KBM-7 (cell line): ENCODE measurements at regions not wholly inside any gene's neighbourhood (a gene's known extent, or its start where the extent isn't known, plus 50 kb on each side); places are given as distances from the start of the nearest gene placed in this dataset.
"Not testable (repeated sequence)": the region's sequence is repeated elsewhere in the genome, so short reads cannot be mapped to it uniquely, and the experiment has no call there.

ENCODE experiments used
- DNase-seq: peaks from one replicate; pipeline ENCODE4 v3.0.0-alpha.2; 2015
- in situ Hi-C: fragments of 300-500 bp; cut with MboI; formaldehyde crosslinking; loops from 2 replicates; pipeline ENCODE4 v1.14.3; 2020; ENCODE audit warnings: low sequenced_read_pairs, low pct_unique_long_range_greater_than_20kb, mixed read lengths

GRCh38 chr9:119881898-119882297 lies 512.7 kb upstream of the BRINP1 start:
- in situ Hi-C loops, result no loop called here
- no peak for DNase-seq

DNA sequence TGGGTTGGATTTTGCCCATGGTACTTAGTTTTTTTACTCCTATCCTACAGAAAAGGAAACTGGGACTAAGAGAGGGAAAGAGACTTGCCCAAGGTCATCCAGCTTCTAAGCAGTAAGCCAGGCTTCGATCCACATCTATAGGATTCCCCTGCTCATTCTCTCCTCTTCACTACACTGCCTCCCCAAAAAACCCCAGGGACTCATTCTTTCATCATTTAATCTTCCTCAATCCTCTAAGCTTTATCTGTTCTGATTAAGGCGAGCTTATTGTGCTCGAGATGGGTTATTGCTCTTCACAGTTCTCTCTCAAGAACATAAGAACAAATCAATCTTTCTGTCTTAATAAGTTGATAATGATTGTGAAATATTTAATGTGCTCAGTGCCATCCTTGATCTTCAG lies 511.1 kb upstream of the BRINP1 start:
- no peak for DNase-seq
- in situ Hi-C loops, result no loop called here

GRCh38 chr9:119877306-119877705 lies 508.1 kb upstream of the BRINP1 start:
- no peak for DNase-seq
- in situ Hi-C loops, result no loop called here

DNA sequence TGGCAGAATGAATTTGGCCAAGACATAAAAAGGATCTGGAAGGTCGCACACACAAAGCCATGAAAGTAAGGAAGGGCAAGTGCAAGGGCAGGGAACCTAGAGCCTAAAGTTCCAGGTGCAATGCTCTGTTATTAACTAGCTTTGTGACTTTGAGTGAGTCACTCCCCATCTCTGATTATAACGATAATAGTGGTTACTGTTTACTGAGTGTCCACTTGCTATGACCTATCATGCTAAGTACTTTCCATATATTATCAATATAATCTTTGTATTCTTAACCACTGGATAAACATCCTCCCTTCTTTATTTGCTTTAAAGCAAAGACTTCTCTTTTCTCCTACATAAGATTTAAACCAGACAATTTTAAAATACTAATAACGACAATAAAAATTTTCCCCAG lies 504.6 kb upstream of the BRINP1 start:
- no peak for DNase-seq
- in situ Hi-C loops, result no loop called here

GRCh38 chr9:119870251-119870650 lies 501.0 kb upstream of the BRINP1 start:
- in situ Hi-C loops, DNase-seq: not testable (repeated sequence)

- DNase-seq, result no peak
- in situ Hi-C loops, result no loop called here
Observed at GRCh38 chr9:119868694-119869093, 499.5 kb upstream of the BRINP1 start.

DNA sequence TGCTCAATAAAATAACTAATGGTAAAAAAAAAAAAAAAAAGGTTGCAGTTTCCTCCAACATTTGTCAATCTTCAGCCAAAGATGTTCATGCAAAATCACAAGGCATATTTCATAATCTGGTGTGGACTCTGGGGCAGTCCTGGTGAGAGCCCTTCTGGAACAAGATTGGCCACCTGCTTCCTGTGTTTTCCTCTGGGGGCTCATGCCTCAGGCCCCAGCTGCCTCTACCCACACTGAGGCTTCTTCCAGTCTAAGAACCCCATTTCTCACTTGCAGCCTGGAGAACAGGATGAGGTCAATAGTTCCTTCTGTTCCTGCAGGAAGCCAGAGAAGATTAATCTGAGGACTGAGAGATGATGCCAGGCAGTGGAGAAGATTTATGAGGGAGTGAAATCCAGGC lies 492.6 kb upstream of the BRINP1 start:
- in situ Hi-C loops, result no loop called here
- no peak for DNase-seq

DNA sequence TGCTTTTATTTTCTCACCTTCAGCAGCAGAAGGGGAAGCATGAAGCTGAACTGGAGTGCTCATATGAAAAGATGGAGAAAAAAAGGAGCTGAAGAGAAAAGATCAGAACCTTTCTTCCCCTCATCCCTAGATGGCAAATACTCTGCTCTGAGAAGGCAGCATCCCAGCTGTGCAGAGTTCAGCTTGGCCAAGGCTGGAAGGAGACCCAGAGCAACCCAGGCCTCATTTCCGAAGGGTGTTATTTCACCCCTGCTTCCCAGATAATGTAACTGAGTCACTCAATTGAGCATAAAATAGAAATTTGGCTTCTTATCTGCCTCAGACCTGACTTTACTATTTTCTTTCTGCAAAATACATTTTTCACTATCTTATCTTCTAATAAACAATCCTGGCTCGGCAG lies 489.9 kb upstream of the BRINP1 start:
- in situ Hi-C loops, result no loop called here

DNA sequence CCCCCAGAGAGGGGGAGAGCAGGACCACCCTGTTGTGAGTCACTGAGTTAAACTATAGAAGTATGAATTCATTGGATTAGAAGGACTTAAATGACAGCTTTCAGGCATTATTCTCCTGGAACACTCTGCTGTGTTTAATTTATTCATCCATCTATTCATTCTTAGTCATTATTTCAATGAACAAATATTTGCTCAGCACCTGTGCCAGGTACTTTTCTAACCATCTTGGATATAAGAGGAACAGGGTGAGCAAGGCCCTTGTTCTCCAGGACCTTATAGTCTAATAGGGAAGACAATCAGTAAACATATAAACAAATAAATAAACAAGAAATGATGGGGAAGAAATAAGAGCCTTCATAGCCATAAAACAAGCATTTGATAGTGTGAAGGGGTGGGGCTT lies 483.9 kb upstream of the BRINP1 start:
- no peak for DNase-seq
- in situ Hi-C loops, result no loop called here

More for the DNA sequence above, 489.9 kb upstream of the BRINP1 start:
- DNase-seq, result no peak

GRCh38 chr9:119852390-119852789 lies 483.2 kb upstream of the BRINP1 start:
- in situ Hi-C loops, result no loop called here
- DNase-seq, result no peak

- in situ Hi-C loops, result no loop called here
- no peak for DNase-seq
Observed at GRCh38 chr9:119844431-119844830, 475.2 kb upstream of the BRINP1 start.

DNA sequence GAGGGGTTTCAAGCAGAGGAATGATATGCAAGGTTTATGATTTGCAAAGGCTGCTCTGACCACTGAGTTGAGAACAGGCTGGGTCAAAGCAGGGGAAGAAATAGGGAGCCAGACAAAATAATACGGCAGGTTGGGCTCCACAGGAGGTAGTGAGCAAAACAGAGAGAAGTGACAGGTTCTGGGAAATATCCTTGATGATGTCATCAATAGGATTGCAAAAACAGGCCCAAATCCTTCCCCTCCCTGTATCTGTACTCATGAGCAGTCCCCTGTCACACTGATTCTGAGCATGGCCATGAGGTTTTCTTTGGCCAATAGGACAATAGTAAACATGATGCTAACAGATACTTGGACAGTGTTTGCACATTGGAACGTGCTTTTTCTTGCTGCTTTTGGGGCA lies 471.8 kb upstream of the BRINP1 start:
- in situ Hi-C loops, result no loop called here
- DNase-seq, result no peak

DNA sequence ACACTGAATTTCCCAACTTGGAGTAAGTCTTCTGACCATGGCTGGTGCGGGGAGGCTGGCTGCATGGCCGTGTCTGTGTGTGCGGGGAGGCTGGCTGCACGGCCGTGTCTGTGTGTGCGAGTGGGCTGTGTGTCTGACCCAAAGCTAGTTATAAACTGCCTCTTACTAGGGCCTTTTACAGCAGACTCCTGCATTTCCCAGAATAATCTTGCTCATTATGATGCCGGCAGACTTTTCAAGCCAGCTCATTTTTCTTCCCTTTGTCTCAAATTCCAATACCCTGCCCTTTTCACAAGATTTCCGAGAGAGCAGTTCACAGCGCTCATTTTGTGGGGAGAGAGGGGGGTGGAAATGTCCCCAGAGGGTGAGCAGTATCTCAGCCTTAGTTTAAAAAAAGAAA lies 470.7 kb upstream of the BRINP1 start:
- in situ Hi-C loops, result no loop called here
- no peak for DNase-seq

- in situ Hi-C loops, result no loop called here
- no peak for DNase-seq
Observed at GRCh38 chr9:119838210-119838609, 469.0 kb upstream of the BRINP1 start.

GRCh38 chr9:119836036-119836435 lies 466.8 kb upstream of the BRINP1 start:
- in situ Hi-C loops, result no loop called here
- no peak for DNase-seq

DNA sequence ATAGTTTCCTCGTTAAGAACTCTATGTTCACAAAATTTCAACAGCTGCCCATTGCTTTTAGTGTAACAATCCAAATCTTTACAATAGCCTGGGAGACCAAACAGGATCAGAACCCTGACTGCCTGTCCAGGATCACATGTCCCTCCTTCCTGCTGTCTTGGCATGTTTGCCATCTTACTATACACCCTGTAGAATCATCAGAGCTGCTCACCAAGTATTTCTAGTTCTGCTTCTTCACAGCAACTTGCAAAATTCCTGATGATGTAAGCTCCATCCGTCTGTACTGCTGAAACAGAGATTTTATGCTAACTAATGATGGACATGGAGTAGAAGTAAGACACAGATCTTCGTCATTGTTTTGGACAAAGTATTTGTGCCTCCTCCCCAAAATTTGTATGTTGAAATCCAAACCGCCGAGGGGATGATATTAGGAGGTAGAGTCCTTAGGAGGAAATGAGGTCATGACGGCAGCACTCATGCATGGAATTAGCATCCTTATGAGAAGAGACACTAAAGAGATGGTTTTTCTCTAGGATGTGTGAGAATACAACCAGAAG lies 464.9 kb upstream of the BRINP1 start:
- in situ Hi-C loops, result no loop called here
- DNase-seq, result no peak

DNA sequence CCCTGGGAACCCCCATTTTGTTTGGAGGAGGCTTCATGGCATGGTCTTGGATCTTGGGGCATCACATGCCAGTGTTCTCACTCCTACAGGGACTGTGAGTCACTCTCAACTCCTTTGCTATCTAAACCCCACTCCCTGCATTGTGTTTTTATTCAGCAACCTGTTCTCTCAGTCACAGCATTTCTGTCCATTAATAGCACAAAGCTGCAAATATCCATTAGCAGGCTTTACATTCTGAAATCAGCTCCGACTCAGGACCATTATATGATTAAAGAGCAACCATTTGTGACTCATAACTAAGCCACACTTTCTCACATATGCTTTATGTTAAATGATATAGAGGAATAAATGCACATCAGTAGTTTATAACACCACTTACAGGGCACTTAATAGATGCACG lies 462.1 kb upstream of the BRINP1 start:
- no peak for DNase-seq
- in situ Hi-C loops, result no loop called here

GRCh38 chr9:119829748-119830147 lies 460.5 kb upstream of the BRINP1 start:
- in situ Hi-C loops, result no loop called here

GRCh38 chr9:119829186-119829585 lies 460.0 kb upstream of the BRINP1 start:
- in situ Hi-C loops, result no loop called here
- DNase-seq, result no peak

More at GRCh38 chr9:119829748-119830147, 460.5 kb upstream of the BRINP1 start:
- no peak for DNase-seq

DNA sequence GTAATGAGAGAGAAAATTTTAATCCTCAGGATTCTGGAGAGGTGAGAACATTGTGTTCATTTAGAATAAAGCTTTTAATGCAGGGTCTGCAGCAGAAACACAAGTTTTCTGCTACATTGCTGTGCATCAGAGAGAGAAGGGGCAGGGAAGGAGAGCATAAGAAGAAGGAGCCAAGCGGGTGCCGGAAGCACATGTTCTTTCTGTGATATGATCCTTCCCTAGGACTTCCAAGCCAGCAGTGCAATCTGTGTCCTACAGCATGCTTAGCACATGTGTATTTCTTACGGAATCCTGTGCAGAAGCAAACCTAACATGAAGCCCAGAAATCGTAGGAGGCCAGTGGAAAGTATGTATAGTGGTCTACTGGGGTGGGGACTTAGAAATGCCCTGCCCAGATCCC lies 458.3 kb upstream of the BRINP1 start:
- DNase-seq, result no peak
- in situ Hi-C loops, result no loop called here

DNA sequence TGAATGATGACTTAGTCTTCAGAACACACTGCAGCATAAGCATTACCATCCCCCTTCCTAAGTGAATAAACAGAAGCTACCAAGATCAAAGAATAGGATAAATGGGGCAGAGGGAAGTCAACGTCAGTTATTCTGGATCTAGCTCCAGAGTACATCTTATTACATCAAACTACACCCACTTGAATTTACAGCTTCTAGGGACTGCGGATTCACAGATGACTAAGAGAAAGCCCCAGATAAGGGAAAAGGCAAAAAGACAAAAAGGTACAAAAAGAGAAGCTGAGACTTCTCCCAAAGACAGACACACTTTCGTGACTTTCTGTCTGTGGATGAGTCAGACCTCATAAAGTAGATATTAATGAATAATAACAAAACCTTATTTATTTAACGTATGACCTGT lies 457.9 kb upstream of the BRINP1 start:
- no peak for DNase-seq
- in situ Hi-C loops, result no loop called here
